Activated CD8-positive, alpha-beta T cell treated with anti-CD3 and anti-CD28 coated beads for 36 hours (primary cell): ENCODE measurements at regions not wholly inside any gene's neighbourhood (a gene's known extent, or its start where the extent isn't known, plus 50 kb on each side); places are given as distances from the start of the nearest gene placed in this dataset.
A peak's percentile ranks its signal among the peaks of the same experiment; 100 is the strongest.

Experiments used
- ATAC-seq: fragments of 200-7000 bp; cut with Tn5 transposase; one replicate; pipeline ENCODE4 v1.10.0; 2021; ENCODE audit warnings: mild to moderate bottlenecking, moderate library complexity
- CTCF ChIA-PET: fragments of 350-600 bp; sonication (Branson Sonifier 250); formaldehyde crosslinking; loops from one replicate; lab custom pipeline; 2021; ENCODE audit warnings: antibody characterized with exemption; lab: Charles Lee
- POLR2A ChIA-PET: fragments of 350-600 bp; sonication (Branson Sonifier 250); formaldehyde crosslinking; loops from one replicate; lab custom pipeline; 2021; ENCODE audit warnings: antibody characterized with exemption; lab: Charles Lee
- DNase-seq: peaks from one replicate; pipeline ENCODE4 v3.0.0-alpha.2; 2020
- H3K27ac Mint-ChIP-seq: one replicate; pipeline ENCODE4 v1.8.0; 2021; ENCODE audit warnings: mild to moderate bottlenecking, mixed read lengths
- H3K27me3 Mint-ChIP-seq: one replicate; pipeline ENCODE4 v1.8.0; 2021; ENCODE audit warnings: mixed read lengths
- H3K36me3 Mint-ChIP-seq: one replicate; pipeline ENCODE4 v1.8.0; 2021; ENCODE audit warnings: low read depth, mixed read lengths
- H3K4me1 Mint-ChIP-seq: one replicate; pipeline ENCODE4 v1.8.0; 2021; ENCODE audit warnings: low read depth, mixed read lengths
- H3K4me3 Mint-ChIP-seq: one replicate; pipeline ENCODE4 v1.8.0; 2021; ENCODE audit warnings: mild to moderate bottlenecking, moderate library complexity, mixed read lengths
- H3K9me3 Mint-ChIP-seq: one replicate; pipeline ENCODE4 v1.8.0; 2021; ENCODE audit warnings: mixed read lengths
- CTCF ChIP-seq: fragments of 200-600 bp; IDR thresholded peaks from one replicate; pipeline ENCODE4 v1.8.0; 2022; ENCODE audit warnings: antibody characterized with exemption, mild to moderate bottlenecking
- intact Hi-C: fragments of 100-400 bp; cut with micrococcal nuclease; formaldehyde crosslinking; loops from one replicate; pipeline ENCODE4 v1.10.0; 2022

GRCh38 chrX:42725196-42725595 is 52.8 kb downstream of the PPP1R2C start:
- ChIA-PET CTCF (no interaction called here), POLR2A (no interaction called here)
- Mint-ChIP-seq H3K27me3 (no peaks in the 10 kb centered on the region), H3K4me3 (no peak overlapping the region), H3K36me3 (no peaks in the 10 kb centered on the region), H3K4me1 (no peaks in the 10 kb centered on the region), H3K9me3 (no peaks in the 10 kb centered on the region), H3K27ac (no peak overlapping the region)
- TF ChIP-seq CTCF = no peak
- DNase-seq (no peak), ATAC-seq (no peak)
- intact Hi-C loops = no loop called here

- TF ChIP-seq CTCF = no peak
- POLR2A ChIA-PET = no interaction called here
- Mint-ChIP-seq H3K27ac (no peak overlapping the region), H3K36me3 (no peaks in the 10 kb centered on the region), H3K9me3 (no peaks in the 10 kb centered on the region), H3K4me3 (no peak overlapping the region), H3K27me3 (no peaks in the 10 kb centered on the region), H3K4me1 (no peaks in the 10 kb centered on the region)
- intact Hi-C loops = no loop called here
- ATAC-seq (no peak), DNase-seq (no peak)
- CTCF ChIA-PET = no interaction called here
Observed at GRCh38 chrX:42720209-42720608, 57.8 kb downstream of the PPP1R2C start.

- Mint-ChIP-seq H3K4me3 (no peak overlapping the region), H3K27ac (no peak overlapping the region), H3K27me3 (no peaks in the 10 kb centered on the region), H3K36me3 (no peaks in the 10 kb centered on the region), H3K4me1 (no peaks in the 10 kb centered on the region), H3K9me3 (no peaks in the 10 kb centered on the region)
- TF ChIP-seq CTCF = no peak
- no peak for ATAC-seq
- no peak for DNase-seq
- intact Hi-C loops = no loop called here
- CTCF ChIA-PET = interaction anchor here (0.8 to 1.7 kb wide), 4 partner anchors 8 to 113 kb away, joined by 3 to 5 read pairs (median 3); no protein-coding TSS in a partner anchor
- POLR2A ChIA-PET = no interaction called here
Observed at GRCh38 chrX:42715701-42716262, 62.2 kb downstream of the PPP1R2C start.

- no peaks in the 10 kb centered on the region for H3K27me3 Mint-ChIP-seq
- H3K4me3 Mint-ChIP-seq = no peak overlapping the region
- no peak overlapping the region for H3K27ac Mint-ChIP-seq
- CTCF ChIA-PET = interaction anchor here (1.0 to 1.7 kb wide), 4 partner anchors 9 to 99 kb away, joined by 3 to 5 read pairs (median 3); no protein-coding TSS in a partner anchor
- POLR2A ChIA-PET = interaction anchor here (1.0 kb wide), 1 partner anchor 317 kb away, joined by 3 read pairs; no protein-coding TSS in a partner anchor
- intact Hi-C loops = no loop called here
- H3K9me3 Mint-ChIP-seq = no peaks in the 10 kb centered on the region
- peak; percentile 62 for ATAC-seq
- H3K36me3 Mint-ChIP-seq = no peaks in the 10 kb centered on the region
- no peak for TF ChIP-seq CTCF
- peak; percentile 60 for DNase-seq
- H3K4me1 Mint-ChIP-seq = peaks cover under 1% of the 10 kb centered on the region
Observed at GRCh38 chrX:42714981-42715700, 62.8 kb downstream of the PPP1R2C start.

GRCh38 chrX:42710452-42710851 is 67.5 kb downstream of the PPP1R2C start:
- CTCF ChIA-PET = no interaction called here
- no peak overlapping the region for H3K4me3 Mint-ChIP-seq
- DNase-seq = no peak
- POLR2A ChIA-PET = no interaction called here
- no peaks in the 10 kb centered on the region for H3K27me3 Mint-ChIP-seq
- intact Hi-C loops = no loop called here
- H3K36me3 Mint-ChIP-seq = no peaks in the 10 kb centered on the region
- TF ChIP-seq CTCF = no peak
- no peak for ATAC-seq
- H3K27ac Mint-ChIP-seq = no peak overlapping the region
- no peaks in the 10 kb centered on the region for H3K9me3 Mint-ChIP-seq
- H3K4me1 Mint-ChIP-seq = peaks cover 2% of the 10 kb centered on the region
